ENCODE measurements at regions not wholly inside any gene's neighbourhood (a gene's known extent, or its start where the extent isn't known, plus 50 kb on each side); places are given as distances from the start of the nearest gene placed in this dataset.

GRCh38 chr3:35392187-35392586, 247.1 kb upstream of the ARPP21 start:
- Histone ChIP-seq H2BK120ac (ENCODE audit: low read depth, low read length) (no peak overlapping the region), H3K4me1 (ENCODE audit: control insufficient read depth, insufficient read depth, low read depth, low read length) (peaks cover 4% of the 10 kb centered on the region), H2BK12ac (ENCODE audit: low read length in 2 of 2) (no peak overlapping the region), H3K27me3 (ENCODE audit: control insufficient read depth in 1 of 2, insufficient read depth in 1 of 2, low read length in 2 of 2) (no peaks in the 10 kb centered on the region), H4K91ac (ENCODE audit: low read length) (no peak overlapping the region), H3K18ac (ENCODE audit: low read depth in 1 of 2, low read length in 2 of 2) (no peak overlapping the region), H3K23ac (ENCODE audit: low read length in 2 of 2) (no peak overlapping the region), H3K36me3 (ENCODE audit: control insufficient read depth in 1 of 2, insufficient read depth in 2 of 2, low read depth in 1 of 2, low read length in 2 of 2) (no peaks in the 10 kb centered on the region), H3K4ac (ENCODE audit: low read depth in 1 of 2, low read length in 2 of 2) (no peak overlapping the region), H3K14ac (ENCODE audit: low read length in 2 of 2) (no peak overlapping the region), H3K4me3 (ENCODE audit: insufficient read depth in 1 of 2, low read depth in 1 of 2, low read length in 2 of 2) (no peak overlapping the region), H3K9me3 (ENCODE audit: control insufficient read depth, low read length) (peaks cover 15% of the 10 kb centered on the region), H3K27ac (ENCODE audit: low read length, poor library complexity, severe bottlenecking) (no peak overlapping the region), H2AFZ (ENCODE audit: low read depth, low read length) (no peak overlapping the region), H2BK15ac (ENCODE audit: low read depth, poor library complexity, severe bottlenecking) (no peak overlapping the region), H2AK5ac (ENCODE audit: low read length, severe bottlenecking) (no peak overlapping the region), H3K9ac (ENCODE audit: low read length) (no peak overlapping the region), H4K8ac (ENCODE audit: low read length) (no peak overlapping the region), H3K79me1 (replicated peaks; ENCODE audit: low read length, poor library complexity, severe bottlenecking) (no peaks in the 10 kb centered on the region), H2BK5ac (ENCODE audit: low read depth, low read length, poor library complexity, severe bottlenecking) (no peak overlapping the region), H3K4me2 (ENCODE audit: low read length, poor library complexity, severe bottlenecking) (no peak overlapping the region)
- 46% methylated on average over 4 of the region's 4 CpGs for WGBS
- no peak for DNase-seq

DNA sequence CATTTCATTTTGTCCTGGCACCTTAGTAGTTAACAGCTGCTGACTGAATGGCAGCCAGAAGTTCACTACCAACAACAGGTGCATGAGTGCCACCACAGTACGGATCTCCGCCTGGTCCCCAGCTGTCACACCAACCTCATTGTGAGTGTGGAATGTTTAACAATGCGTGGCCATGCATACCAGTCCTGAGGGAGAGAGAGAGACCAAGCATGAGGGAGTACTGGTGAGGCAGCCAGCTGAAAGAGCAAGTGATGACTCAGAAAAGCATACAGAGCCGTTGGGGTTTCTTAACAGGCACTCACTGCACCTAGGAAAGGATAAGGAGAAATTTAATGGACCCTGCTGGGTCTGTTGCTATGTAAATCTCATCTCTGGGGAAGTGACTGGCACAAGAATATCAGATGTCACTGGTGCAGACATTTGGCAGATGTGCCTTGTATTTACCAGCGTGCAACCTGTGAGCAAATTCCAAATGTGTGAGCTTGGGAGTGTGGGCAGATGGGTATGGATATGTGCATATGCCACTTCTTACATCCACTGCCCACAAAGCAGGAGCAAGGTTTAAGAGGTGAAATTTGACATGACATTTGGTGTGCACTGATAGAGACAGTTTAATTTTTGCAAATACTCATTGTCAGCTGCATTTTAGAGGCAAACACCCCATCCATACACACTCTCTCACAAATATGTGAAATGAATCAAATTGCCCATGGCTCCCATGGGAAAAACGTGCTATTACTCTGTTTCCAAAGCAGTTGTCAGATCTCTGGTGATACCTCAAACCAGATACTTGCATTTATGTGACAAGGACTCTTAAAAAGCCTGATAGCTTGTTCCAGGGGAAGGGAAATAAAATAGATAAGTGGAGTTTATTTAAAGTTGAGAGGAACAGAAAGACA, 245.2 kb upstream of the ARPP21 start:
- 62% methylated on average over 6 of the region's 6 CpGs for WGBS
- Histone ChIP-seq H4K91ac (ENCODE audit: low read length) (no peak overlapping the region), H2AFZ (ENCODE audit: low read depth, low read length) (no peak overlapping the region), H3K9me3 (ENCODE audit: control insufficient read depth, low read length) (peaks cover 12% of the 10 kb centered on the region), H3K79me1 (replicated peaks; ENCODE audit: low read length, poor library complexity, severe bottlenecking) (no peaks in the 10 kb centered on the region), H3K4ac (ENCODE audit: low read depth in 1 of 2, low read length in 2 of 2) (no peak overlapping the region), H3K4me3 (ENCODE audit: insufficient read depth in 1 of 2, low read depth in 1 of 2, low read length in 2 of 2) (no peak overlapping the region), H3K14ac (ENCODE audit: low read length in 2 of 2) (no peak overlapping the region), H4K8ac (ENCODE audit: low read length) (no peak overlapping the region), H3K4me1 (ENCODE audit: control insufficient read depth, insufficient read depth, low read depth, low read length) (peaks cover 4% of the 10 kb centered on the region), H3K27me3 (ENCODE audit: control insufficient read depth in 1 of 2, insufficient read depth in 1 of 2, low read length in 2 of 2) (no peaks in the 10 kb centered on the region), H2BK5ac (ENCODE audit: low read depth, low read length, poor library complexity, severe bottlenecking) (no peak overlapping the region), H3K9ac (ENCODE audit: low read length) (no peak overlapping the region), H2BK12ac (ENCODE audit: low read length in 2 of 2) (no peak overlapping the region), H3K4me2 (ENCODE audit: low read length, poor library complexity, severe bottlenecking) (no peak overlapping the region), H3K36me3 (ENCODE audit: control insufficient read depth in 1 of 2, insufficient read depth in 2 of 2, low read depth in 1 of 2, low read length in 2 of 2) (no peaks in the 10 kb centered on the region), H3K23ac (ENCODE audit: low read length in 2 of 2) (no peak overlapping the region), H2BK120ac (ENCODE audit: low read depth, low read length) (no peak overlapping the region), H2AK5ac (ENCODE audit: low read length, severe bottlenecking) (no peak overlapping the region), H3K18ac (ENCODE audit: low read depth in 1 of 2, low read length in 2 of 2) (no peak overlapping the region), H2BK15ac (ENCODE audit: low read depth, poor library complexity, severe bottlenecking) (no peak overlapping the region), H3K27ac (ENCODE audit: low read length, poor library complexity, severe bottlenecking) (no peak overlapping the region)
- no peak for DNase-seq

- Histone ChIP-seq H3K4me2 (ENCODE audit: low read length, poor library complexity, severe bottlenecking) (no peak overlapping the region), H3K4ac (ENCODE audit: low read depth in 1 of 2, low read length in 2 of 2) (no peak overlapping the region), H3K14ac (ENCODE audit: low read length in 2 of 2) (no peak overlapping the region), H2BK12ac (ENCODE audit: low read length in 2 of 2) (no peak overlapping the region), H3K27ac (ENCODE audit: low read length, poor library complexity, severe bottlenecking) (no peak overlapping the region), H4K91ac (ENCODE audit: low read length) (no peak overlapping the region), H3K23ac (ENCODE audit: low read length in 2 of 2) (no peak overlapping the region), H3K9ac (ENCODE audit: low read length) (no peak overlapping the region), H2AFZ (ENCODE audit: low read depth, low read length) (no peak overlapping the region), H2BK5ac (ENCODE audit: low read depth, low read length, poor library complexity, severe bottlenecking) (no peak overlapping the region), H3K9me3 (ENCODE audit: control insufficient read depth, low read length) (peaks cover 12% of the 10 kb centered on the region), H2BK15ac (ENCODE audit: low read depth, poor library complexity, severe bottlenecking) (no peak overlapping the region), H3K27me3 (ENCODE audit: control insufficient read depth in 1 of 2, insufficient read depth in 1 of 2, low read length in 2 of 2) (no peaks in the 10 kb centered on the region), H3K79me1 (replicated peaks; ENCODE audit: low read length, poor library complexity, severe bottlenecking) (no peaks in the 10 kb centered on the region), H3K18ac (ENCODE audit: low read depth in 1 of 2, low read length in 2 of 2) (no peak overlapping the region), H2BK120ac (ENCODE audit: low read depth, low read length) (no peak overlapping the region), H4K8ac (ENCODE audit: low read length) (no peak overlapping the region), H3K4me3 (ENCODE audit: insufficient read depth in 1 of 2, low read depth in 1 of 2, low read length in 2 of 2) (no peak overlapping the region), H3K4me1 (ENCODE audit: control insufficient read depth, insufficient read depth, low read depth, low read length) (peaks cover 4% of the 10 kb centered on the region), H2AK5ac (ENCODE audit: low read length, severe bottlenecking) (no peak overlapping the region), H3K36me3 (ENCODE audit: control insufficient read depth in 1 of 2, insufficient read depth in 2 of 2, low read depth in 1 of 2, low read length in 2 of 2) (no peaks in the 10 kb centered on the region)
- 79% methylated on average over 1 of the region's 1 CpG for WGBS
- DNase-seq = no peak
These were observed 244.4 kb upstream of the ARPP21 start for GRCh38 chr3:35394905-35395304.

- Histone ChIP-seq H2BK5ac (ENCODE audit: low read depth, low read length, poor library complexity, severe bottlenecking) (no peak overlapping the region), H2AK5ac (ENCODE audit: low read length, severe bottlenecking) (no peak overlapping the region), H3K23ac (ENCODE audit: low read length in 2 of 2) (no peak overlapping the region), H4K8ac (ENCODE audit: low read length) (no peak overlapping the region), H2BK12ac (ENCODE audit: low read length in 2 of 2) (no peak overlapping the region), H3K9ac (ENCODE audit: low read length) (no peak overlapping the region), H2BK15ac (ENCODE audit: low read depth, poor library complexity, severe bottlenecking) (no peak overlapping the region), H3K27ac (ENCODE audit: low read length, poor library complexity, severe bottlenecking) (no peak overlapping the region), H2BK120ac (ENCODE audit: low read depth, low read length) (no peak overlapping the region), H3K36me3 (ENCODE audit: control insufficient read depth in 1 of 2, insufficient read depth in 2 of 2, low read depth in 1 of 2, low read length in 2 of 2) (no peaks in the 10 kb centered on the region), H3K18ac (ENCODE audit: low read depth in 1 of 2, low read length in 2 of 2) (no peak overlapping the region), H3K4me3 (ENCODE audit: insufficient read depth in 1 of 2, low read depth in 1 of 2, low read length in 2 of 2) (no peak overlapping the region), H3K4ac (ENCODE audit: low read depth in 1 of 2, low read length in 2 of 2) (no peak overlapping the region), H3K14ac (ENCODE audit: low read length in 2 of 2) (no peak overlapping the region), H3K9me3 (ENCODE audit: control insufficient read depth, low read length) (no peaks in the 10 kb centered on the region), H3K79me1 (replicated peaks; ENCODE audit: low read length, poor library complexity, severe bottlenecking) (no peaks in the 10 kb centered on the region), H4K91ac (ENCODE audit: low read length) (no peak overlapping the region), H3K4me2 (ENCODE audit: low read length, poor library complexity, severe bottlenecking) (no peak overlapping the region), H2AFZ (ENCODE audit: low read depth, low read length) (no peak overlapping the region), H3K4me1 (ENCODE audit: control insufficient read depth, insufficient read depth, low read depth, low read length) (no peaks in the 10 kb centered on the region), H3K27me3 (ENCODE audit: control insufficient read depth in 1 of 2, insufficient read depth in 1 of 2, low read length in 2 of 2) (no peaks in the 10 kb centered on the region)
- DNase-seq = no peak
These were observed 237.7 kb upstream of the ARPP21 start for GRCh38 chr3:35401671-35402070.

Data from mesenchymal stem cell (in vitro differentiated cells and primary cell).